GM18505 (cell line): ENCODE measurements at regions not wholly inside any gene's neighbourhood (a gene's known extent, or its start where the extent isn't known, plus 50 kb on each side); places are given as distances from the start of the nearest gene placed in this dataset.
A peak's percentile ranks its signal among the peaks of the same experiment; 100 is the strongest.

ENCODE experiments used
- ATAC-seq: cut with Tn5 transposase; IDR thresholded peaks from one replicate; pipeline ENCODE4 v1.9.1; 2021; ENCODE audit not compliant: unreplicated experiment
- POLR2A ChIP-seq: IDR thresholded peaks from 4 replicates; pipeline ENCODE4 v1.6.1; 2011; ENCODE audit warnings: borderline replicate concordance; ENCODE audit not compliant: insufficient read depth, insufficient read length; ENCODE audit errors: extremely low read depth

GRCh38 chr2:207216457-207216856 is 50.7 kb upstream of the KLF7 start:
- TF ChIP-seq POLR2A, result no peak
- ATAC-seq, result no peak

- no peak for ATAC-seq
- no peak for TF ChIP-seq POLR2A
Measured at GRCh38 chr2:207217442-207217841, 51.7 kb upstream of the KLF7 start.

- TF ChIP-seq POLR2A, result no peak
- no peak for ATAC-seq
Measured at GRCh38 chr2:207219081-207219630, 53.4 kb upstream of the KLF7 start.

GRCh38 chr2:207219676-207220501 is 54.1 kb upstream of the KLF7 start:
- TF ChIP-seq POLR2A, result no peak
- no peak for ATAC-seq

GRCh38 chr2:207221731-207222130 is 56.0 kb upstream of the KLF7 start:
- TF ChIP-seq POLR2A, result no peak
- no peak for ATAC-seq

- no peak for TF ChIP-seq POLR2A
- peak; percentile 85 for ATAC-seq
Measured at GRCh38 chr2:207223051-207223450, 57.3 kb upstream of the KLF7 start.

GRCh38 chr2:207224381-207224780 is 58.6 kb upstream of the KLF7 start:
- no peak for ATAC-seq
- TF ChIP-seq POLR2A, result no peak

GRCh38 chr2:207224791-207225482 is 59.2 kb upstream of the KLF7 start:
- no peak for TF ChIP-seq POLR2A
- no peak for ATAC-seq

- peak; percentile 47 for ATAC-seq
Measured at GRCh38 chr2:207225773-207226172, 60.0 kb upstream of the KLF7 start.

GRCh38 chr2:207226243-207226642 is 60.5 kb upstream of the KLF7 start:
- no peak for TF ChIP-seq POLR2A
- no peak for ATAC-seq

More at GRCh38 chr2:207225773-207226172, 60.0 kb upstream of the KLF7 start:
- no peak for TF ChIP-seq POLR2A

- TF ChIP-seq POLR2A, result no peak
- ATAC-seq, result no peak
Measured at GRCh38 chr2:207226671-207227061, 60.9 kb upstream of the KLF7 start.

- no peak for TF ChIP-seq POLR2A
- no peak for ATAC-seq
Measured at GRCh38 chr2:207227062-207227748, 61.5 kb upstream of the KLF7 start.

GRCh38 chr2:207227749-207228145 is 62.0 kb upstream of the KLF7 start:
- no peak for TF ChIP-seq POLR2A
- ATAC-seq, result no peak

- TF ChIP-seq POLR2A, result no peak
- no peak for ATAC-seq
Measured at GRCh38 chr2:207228402-207228801, 62.7 kb upstream of the KLF7 start.

- TF ChIP-seq POLR2A, result no peak
- ATAC-seq, result no peak
Measured at GRCh38 chr2:207229161-207229560, 63.4 kb upstream of the KLF7 start.
